IMR-90 (cell line): ENCODE measurements at regions not wholly inside any gene's neighbourhood (a gene's known extent, or its start where the extent isn't known, plus 50 kb on each side); places are given as distances from the start of the nearest gene placed in this dataset.

ENCODE experiments used
- ATAC-seq: fragments of 200-7000 bp; cut with Tn5 transposase; 2 replicates; pipeline ENCODE4 v1.9.1; 2020; ENCODE audit warnings: low read depth, mild to moderate bottlenecking, moderate library complexity
- BruUV-seq: library from RNA; stranded (reverse); fragments of 400-500 nt; replicated peaks from 2 replicates; lab custom pipeline; 2021; lab: Mats Ljungman, UMichigan
- CTCF ChIA-PET: fragments of 300-600 bp; formaldehyde crosslinking; extraction: SDS; loops from one replicate; lab custom pipeline; 2021; ENCODE audit warnings: antibody characterized with exemption; lab: Yijun Ruan, JAX
- POLR2A ChIA-PET: fragments of 300-600 bp; sonication (Branson Sonifier 250); formaldehyde crosslinking; loops from one replicate; lab custom pipeline; 2022; ENCODE audit warnings: antibody characterized with exemption; ENCODE audit not compliant: unreplicated experiment; lab: Charles Lee
- DNase-seq: peaks from one replicate; pipeline ENCODE4 v3.0.0; 2013
- H2AFZ ChIP-seq: replicated peaks from 2 replicates; pipeline ENCODE3; 2013; ENCODE audit warnings: low read length, mild to moderate bottlenecking; ENCODE audit not compliant: poor library complexity
- H2AK5ac ChIP-seq: 2 replicates; pipeline ENCODE4 v1.6.1; 2013; ENCODE audit warnings: low read depth, low read length, inconsistent platforms
- H2AK9ac ChIP-seq: replicated peaks from 2 replicates; pipeline ENCODE3; 2013; ENCODE audit warnings: mild to moderate bottlenecking, low read depth, low read length, moderate library complexity; ENCODE audit not compliant: poor library complexity
- H2BK120ac ChIP-seq: 2 replicates; pipeline ENCODE4 v1.6.1; 2013; ENCODE audit warnings: low read depth, low read length, inconsistent platforms
- H2BK15ac ChIP-seq: 3 replicates; pipeline ENCODE4 v1.6.1; 2013; ENCODE audit warnings: low read depth, low read length, inconsistent platforms
- H2BK20ac ChIP-seq: 2 replicates; pipeline ENCODE4 v1.6.1; 2013; ENCODE audit warnings: low read depth, mild to moderate bottlenecking, inconsistent platforms, low read length, moderate library complexity
- H2BK5ac ChIP-seq: 2 replicates; pipeline ENCODE4 v1.6.1; 2013; ENCODE audit warnings: mild to moderate bottlenecking, low read depth, low read length, inconsistent platforms; ENCODE audit not compliant: poor library complexity, severe bottlenecking
- H3K14ac ChIP-seq: replicated peaks from 2 replicates; pipeline ENCODE4 v1.6.1; 2013; ENCODE audit warnings: low read depth, low read length, inconsistent platforms
- H3K18ac ChIP-seq: 2 replicates; pipeline ENCODE4 v1.6.1; 2013; ENCODE audit warnings: low read depth, low read length, control low read depth
- H3K23ac ChIP-seq: 2 replicates; pipeline ENCODE4 v1.6.1; 2013; ENCODE audit warnings: low read depth, low read length, inconsistent platforms
- H3K27ac ChIP-seq: 2 replicates; pipeline ENCODE4 v1.5.1; 2013; ENCODE audit warnings: mild to moderate bottlenecking, control low read depth, low read length; ENCODE audit not compliant: insufficient read depth
- H3K27me3 ChIP-seq: 2 replicates; pipeline ENCODE4 v1.6.1; 2013; ENCODE audit warnings: low read length; ENCODE audit not compliant: control insufficient read depth, insufficient read depth
- H3K36me3 ChIP-seq: 2 replicates; pipeline ENCODE4 v1.6.1; 2013; ENCODE audit warnings: low read length, mixed read lengths; ENCODE audit not compliant: control insufficient read depth, insufficient read depth
- H3K4ac ChIP-seq: 2 replicates; pipeline ENCODE4 v1.6.1; 2013; ENCODE audit warnings: low read depth, low read length, inconsistent platforms
- H3K4me1 ChIP-seq: 2 replicates; pipeline ENCODE4 v1.6.1; 2013; ENCODE audit warnings: low read length, mixed read lengths; ENCODE audit not compliant: control insufficient read depth, insufficient read depth
- H3K4me2 ChIP-seq: 2 replicates; pipeline ENCODE4 v1.6.1; 2013; ENCODE audit warnings: low read depth, mild to moderate bottlenecking, control low read depth, low read length, moderate library complexity
- H3K4me3 ChIP-seq: 2 replicates; pipeline ENCODE4 v1.5.1; 2013; ENCODE audit warnings: low read depth, mild to moderate bottlenecking, control low read depth, low read length, moderate library complexity; ENCODE audit not compliant: insufficient read depth
- H3K56ac ChIP-seq: 2 replicates; pipeline ENCODE4 v1.6.1; 2013; ENCODE audit warnings: low read length, inconsistent platforms; ENCODE audit not compliant: insufficient read depth; ENCODE audit errors: extremely low read depth
- H3K79me1 ChIP-seq, 2 experiments: 2 replicates each; pipeline ENCODE4 v1.6.1; 2013; ENCODE audit warnings: low read length in 2 of 2, inconsistent platforms in 1 of 2, low read depth in 1 of 2
- H3K9ac ChIP-seq: 2 replicates; pipeline ENCODE4 v1.6.1; 2013; ENCODE audit warnings: low read depth, low read length, control low read depth
- H3K9me1 ChIP-seq: 2 replicates; pipeline ENCODE4 v1.6.1; 2013; ENCODE audit warnings: low read length, inconsistent platforms; ENCODE audit not compliant: insufficient read depth
- H3K9me3 ChIP-seq: 2 replicates; pipeline ENCODE4 v1.6.1; 2013; ENCODE audit warnings: low read length; ENCODE audit not compliant: control insufficient read depth, insufficient read depth
- H4K20me1 ChIP-seq: 2 replicates; pipeline ENCODE4 v1.6.1; 2013; ENCODE audit warnings: low read length, inconsistent platforms; ENCODE audit not compliant: insufficient read depth
- H4K5ac ChIP-seq: 2 replicates; pipeline ENCODE4 v1.6.1; 2013; ENCODE audit warnings: mild to moderate bottlenecking, low read depth, low read length, control low read depth
- H4K8ac ChIP-seq, 2 experiments: 2 replicates each; pipeline ENCODE4 v1.6.1; 2013; ENCODE audit warnings: low read depth in 2 of 2, low read length in 2 of 2, control low read depth in 1 of 2, inconsistent platforms in 1 of 2
- H4K91ac ChIP-seq: 2 replicates; pipeline ENCODE4 v1.6.1; 2013; ENCODE audit warnings: low read depth, low read length, inconsistent platforms; ENCODE audit not compliant: insufficient read depth
- BHLHE40 ChIP-seq: fragments of 150-350 bp; IDR thresholded peaks from 2 replicates; pipeline ENCODE4 v1.6.1; 2016; ENCODE audit warnings: mild to moderate bottlenecking, low read depth, low read length
- CEBPB ChIP-seq: IDR thresholded peaks from 2 replicates; pipeline ENCODE4 v1.6.1; 2012; ENCODE audit warnings: low read depth, low read length, improper control_type of control experiment
- CHD1 ChIP-seq: IDR thresholded peaks from 2 replicates; pipeline ENCODE4 v1.6.1; 2012; ENCODE audit warnings: low read depth, low read length, improper control_type of control experiment
- FOS ChIP-seq: fragments of 150-350 bp; IDR thresholded peaks from 2 replicates; pipeline ENCODE4 v1.6.1; 2016; ENCODE audit warnings: low read depth, low read length
- MAFK ChIP-seq: IDR thresholded peaks from 2 replicates; pipeline ENCODE4 v1.6.1; 2012; ENCODE audit warnings: low read depth, low read length, improper control_type of control experiment
- MAZ ChIP-seq: IDR thresholded peaks from 2 replicates; pipeline ENCODE4 v1.6.1; 2012; ENCODE audit warnings: low read depth, mild to moderate bottlenecking, low read length, improper control_type of control experiment, moderate library complexity, borderline replicate concordance
- MXI1 ChIP-seq: IDR thresholded peaks from 2 replicates; pipeline ENCODE4 v1.6.1; 2012; ENCODE audit warnings: low read depth, mild to moderate bottlenecking, low read length, moderate library complexity, borderline replicate concordance
- NFE2L2 ChIP-seq: fragments of 150-350 bp; IDR thresholded peaks from 2 replicates; pipeline ENCODE4 v1.6.1; 2016; ENCODE audit warnings: low read depth, mild to moderate bottlenecking, low read length
- POLR2A ChIP-seq: IDR thresholded peaks from 2 replicates; pipeline ENCODE4 v1.6.1; 2012; ENCODE audit warnings: mild to moderate bottlenecking, low read depth, low read length
- RAD21 ChIP-seq: IDR thresholded peaks from 2 replicates; pipeline ENCODE4 v1.6.1; 2012; ENCODE audit warnings: low read length, improper control_type of control experiment
- RCOR1 ChIP-seq: IDR thresholded peaks from 2 replicates; pipeline ENCODE4 v1.6.1; 2012; ENCODE audit warnings: mild to moderate bottlenecking, low read length, improper control_type of control experiment; ENCODE audit not compliant: insufficient replicate concordance
- RFX5 ChIP-seq: IDR thresholded peaks from 2 replicates; pipeline ENCODE4 v1.8.0; 2012; ENCODE audit warnings: low read depth, mild to moderate bottlenecking, low read length, moderate library complexity
- SMC3 ChIP-seq: fragments of 150-350 bp; IDR thresholded peaks from 2 replicates; pipeline ENCODE4 v1.6.1; 2016; ENCODE audit warnings: low read depth, mild to moderate bottlenecking, antibody characterized with exemption, low read length, moderate library complexity
- WGBS, 2 experiments: methylation state at CpG; one replicate each; pipeline versions ENCODE4 v1.1.5 to v1.1.7; 2013; ENCODE audit warnings: missing lambda C conversion rate in 2 of 2; ENCODE audit not compliant: insufficient read length in 1 of 2; ENCODE audit errors: extremely low coverage in 2 of 2; 5-methylcytosine and 5-hydroxymethylcytosine counted together
- dilution Hi-C: fragments of 300-500 bp; cut with HindIII; formaldehyde crosslinking; loops from one replicate; pipeline ENCODE4 v1.14.3; 2018; ENCODE audit warnings: low sequenced_read_pairs; ENCODE audit not compliant: unreplicated experiment
- in situ Hi-C: fragments of 300-500 bp; cut with MboI; formaldehyde crosslinking; loops from 3 replicates; pipeline ENCODE4 v1.14.3; 2019; ENCODE audit warnings: low sequenced_read_pairs, inconsistent platforms, mixed read lengths
- intact Hi-C: fragments of 100-400 bp; cut with micrococcal nuclease; formaldehyde crosslinking; loops from 2 replicates; pipeline ENCODE4 v1.10.0; 2022
- TF ChIP-seq, protein P1 (sequence below): fragments of 150-350 bp; IDR thresholded peaks from 2 replicates; pipeline ENCODE4 v1.6.1; 2017; ENCODE audit warnings: mild to moderate bottlenecking, antibody characterized with exemption, low read length, low read depth
- TF ChIP-seq, protein P2 (sequence below): fragments of 150-350 bp; IDR thresholded peaks from 2 replicates; pipeline ENCODE4 v1.6.1; 2016; ENCODE audit warnings: low read depth, mild to moderate bottlenecking, low read length, moderate library complexity, borderline replicate concordance

GRCh38 chr6:144769142-144769541, 484.0 kb downstream of the UTRN start:
- no peak overlapping the region for H2BK120ac ChIP-seq
- no CpG with 5 or more reads among the region's 3 CpGs for WGBS, 2 experiments
- no peak overlapping the region for H4K8ac ChIP-seq
- no peak overlapping the region for H3K14ac ChIP-seq
- H3K9ac ChIP-seq, result no peak overlapping the region
- no peak overlapping the region for H2AK9ac ChIP-seq
- no peak overlapping the region for H2AFZ ChIP-seq
- H3K4me2 ChIP-seq, result no peak overlapping the region
- H3K4me1 ChIP-seq, result no peaks in the 10 kb centered on the region
- H3K27ac ChIP-seq, result no peak overlapping the region
- no peak overlapping the region for H4K91ac ChIP-seq
- DNase-seq (no peak), ATAC-seq (no peak)
- no peak overlapping the region for H4K5ac ChIP-seq
- BruUV-seq, result no TSS peak
- dilution Hi-C loops (no loop called here), in situ Hi-C loops (no loop called here), intact Hi-C loops (no loop called here)
- H2BK5ac ChIP-seq, result no peak overlapping the region
- H2BK15ac ChIP-seq, result no peak overlapping the region
- H2AK5ac ChIP-seq, result no peak overlapping the region
- no peak overlapping the region for H3K23ac ChIP-seq
- no peaks in the 10 kb centered on the region for H3K9me3 ChIP-seq
- no peak overlapping the region for H3K4me3 ChIP-seq
- no peak overlapping the region for H2BK20ac ChIP-seq
- H3K9me1 ChIP-seq, result no peaks in the 10 kb centered on the region
- H3K36me3 ChIP-seq, result peaks cover 3% of the 10 kb centered on the region; the same call in 1 of the 2 replicates
- POLR2A ChIA-PET, result interaction anchor here (0.6 kb wide), 1 partner anchor 8 kb away, joined by 3 read pairs; no protein-coding TSS in a partner anchor
- H3K18ac ChIP-seq, result no peak overlapping the region
- no peaks in the 10 kb centered on the region for H3K79me1 ChIP-seq
- no peak overlapping the region for H3K56ac ChIP-seq
- no peak overlapping the region for H3K4ac ChIP-seq
- CTCF ChIA-PET, result no interaction called here
- H4K20me1 ChIP-seq, result no peaks in the 10 kb centered on the region
- no peaks in the 10 kb centered on the region for H3K27me3 ChIP-seq
- TF ChIP-seq POLR2A (no peak), FOS (no peak), SMC3 (no peak), CEBPB (no peak), RCOR1 (no peak), MAZ (no peak), BHLHE40 (no peak), NFE2L2 (no peak), MXI1 (no peak), MAFK (no peak), RAD21 (no peak), CHD1 (no peak), RFX5 (no peak)
- TF ChIP-seq, protein P1, sequence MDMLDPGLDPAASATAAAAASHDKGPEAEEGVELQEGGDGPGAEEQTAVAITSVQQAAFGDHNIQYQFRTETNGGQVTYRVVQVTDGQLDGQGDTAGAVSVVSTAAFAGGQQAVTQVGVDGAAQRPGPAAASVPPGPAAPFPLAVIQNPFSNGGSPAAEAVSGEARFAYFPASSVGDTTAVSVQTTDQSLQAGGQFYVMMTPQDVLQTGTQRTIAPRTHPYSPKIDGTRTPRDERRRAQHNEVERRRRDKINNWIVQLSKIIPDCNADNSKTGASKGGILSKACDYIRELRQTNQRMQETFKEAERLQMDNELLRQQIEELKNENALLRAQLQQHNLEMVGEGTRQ, result no peak
- TF ChIP-seq, protein P2, sequence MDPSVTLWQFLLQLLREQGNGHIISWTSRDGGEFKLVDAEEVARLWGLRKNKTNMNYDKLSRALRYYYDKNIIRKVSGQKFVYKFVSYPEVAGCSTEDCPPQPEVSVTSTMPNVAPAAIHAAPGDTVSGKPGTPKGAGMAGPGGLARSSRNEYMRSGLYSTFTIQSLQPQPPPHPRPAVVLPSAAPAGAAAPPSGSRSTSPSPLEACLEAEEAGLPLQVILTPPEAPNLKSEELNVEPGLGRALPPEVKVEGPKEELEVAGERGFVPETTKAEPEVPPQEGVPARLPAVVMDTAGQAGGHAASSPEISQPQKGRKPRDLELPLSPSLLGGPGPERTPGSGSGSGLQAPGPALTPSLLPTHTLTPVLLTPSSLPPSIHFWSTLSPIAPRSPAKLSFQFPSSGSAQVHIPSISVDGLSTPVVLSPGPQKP, result no peak
